ENCODE measurements at regions not wholly inside any gene's neighbourhood (a gene's known extent, or its start where the extent isn't known, plus 50 kb on each side); places are given as distances from the start of the nearest gene placed in this dataset.

DNA sequence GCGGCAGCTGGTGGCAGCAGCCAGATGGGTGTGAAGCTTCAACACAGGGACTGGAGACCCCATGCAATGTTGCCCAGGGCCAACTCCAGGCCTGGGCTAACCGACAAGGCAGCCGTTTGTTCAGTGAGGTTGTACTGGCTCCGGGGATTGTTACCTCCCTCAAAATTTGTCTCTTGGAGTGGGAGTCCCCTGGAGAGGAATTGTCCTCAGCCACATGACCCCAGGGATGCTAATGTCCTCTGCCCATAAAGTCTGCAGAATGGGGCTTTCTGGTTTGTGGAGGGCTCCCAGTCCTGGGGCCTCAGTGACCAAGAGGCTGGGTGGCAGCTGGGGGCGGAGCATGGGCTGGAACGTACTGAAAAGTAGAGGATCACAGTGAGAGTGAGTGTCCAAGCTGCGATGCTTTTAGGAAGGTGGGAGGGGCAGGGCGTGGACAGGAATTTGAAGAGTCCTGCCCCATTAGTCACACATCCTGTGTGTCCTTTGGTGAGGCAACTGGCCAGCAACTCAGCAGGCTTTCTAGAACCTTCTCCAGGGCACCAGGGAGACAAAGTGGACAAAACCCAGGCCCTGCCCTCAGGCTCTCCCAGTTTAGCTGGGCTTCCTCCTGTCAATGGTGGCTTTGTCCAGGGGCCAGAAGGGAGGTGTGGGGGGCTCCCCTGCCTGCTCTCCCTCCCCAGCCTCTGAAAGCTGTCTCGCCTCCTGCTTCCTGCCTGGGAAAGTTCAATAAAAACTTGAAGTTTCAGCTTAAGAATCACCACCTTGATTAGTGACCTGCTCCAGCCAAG lies 114.0 kb downstream of the NSG2 start:
- Histone ChIP-seq H3K4me3 (no peak overlapping the region), H3K27ac (no peak overlapping the region), H3K9me3 (no peaks in the 10 kb centered on the region), H3K27me3 (no peaks in the 10 kb centered on the region), H3K4me1 (ENCODE audit: insufficient read depth) (no peaks in the 10 kb centered on the region), H3K36me3 (no peaks in the 10 kb centered on the region)
- intact Hi-C loops (cut with DNase I): no loop called here
- no peak for DNase-seq
- TF ChIP-seq POLR2A (IDR thresholded peaks at IDR 0.05): no peak
- TF ChIP-seq EP300 (IDR thresholded peaks at IDR 0.05): no peak
- no peak for TF ChIP-seq CTCF (IDR thresholded peaks at IDR 0.05)
- WGBS, 3 donors: 67 to 73% (median 70%) methylated on average over 9 of the region's 9 CpGs

DNA sequence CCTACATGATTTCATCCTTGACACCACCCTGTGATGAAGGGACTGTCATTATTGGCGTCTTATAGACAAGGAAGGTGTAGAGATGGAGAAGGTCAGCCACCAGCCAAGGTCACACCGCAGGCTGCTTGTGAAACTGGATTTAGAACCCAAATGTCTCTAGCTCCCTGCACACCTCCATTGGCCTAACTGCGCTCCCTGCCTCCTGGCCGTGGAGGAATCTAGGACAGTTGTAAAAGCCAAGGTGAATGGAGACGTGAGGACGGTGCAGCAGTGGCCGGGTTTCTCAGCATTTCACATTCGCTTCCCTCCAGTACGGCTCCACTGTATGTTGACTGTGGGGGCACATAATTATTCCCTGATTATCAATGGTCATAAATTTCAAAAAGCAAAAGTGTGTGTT lies 119.9 kb downstream of the NSG2 start:
- Histone ChIP-seq H3K4me1 (ENCODE audit: insufficient read depth) (no peaks in the 10 kb centered on the region), H3K27ac (no peak overlapping the region), H3K9me3 (no peaks in the 10 kb centered on the region), H3K27me3 (no peaks in the 10 kb centered on the region), H3K4me3 (no peak overlapping the region), H3K36me3 (no peaks in the 10 kb centered on the region)
- 68 to 75% (median 72%) methylated on average over 9 of the region's 9 CpGs for WGBS, 3 donors
- TF ChIP-seq EP300 (IDR thresholded peaks at IDR 0.05): no peak
- no peak for DNase-seq
- intact Hi-C loops (cut with DNase I): no loop called here

DNA sequence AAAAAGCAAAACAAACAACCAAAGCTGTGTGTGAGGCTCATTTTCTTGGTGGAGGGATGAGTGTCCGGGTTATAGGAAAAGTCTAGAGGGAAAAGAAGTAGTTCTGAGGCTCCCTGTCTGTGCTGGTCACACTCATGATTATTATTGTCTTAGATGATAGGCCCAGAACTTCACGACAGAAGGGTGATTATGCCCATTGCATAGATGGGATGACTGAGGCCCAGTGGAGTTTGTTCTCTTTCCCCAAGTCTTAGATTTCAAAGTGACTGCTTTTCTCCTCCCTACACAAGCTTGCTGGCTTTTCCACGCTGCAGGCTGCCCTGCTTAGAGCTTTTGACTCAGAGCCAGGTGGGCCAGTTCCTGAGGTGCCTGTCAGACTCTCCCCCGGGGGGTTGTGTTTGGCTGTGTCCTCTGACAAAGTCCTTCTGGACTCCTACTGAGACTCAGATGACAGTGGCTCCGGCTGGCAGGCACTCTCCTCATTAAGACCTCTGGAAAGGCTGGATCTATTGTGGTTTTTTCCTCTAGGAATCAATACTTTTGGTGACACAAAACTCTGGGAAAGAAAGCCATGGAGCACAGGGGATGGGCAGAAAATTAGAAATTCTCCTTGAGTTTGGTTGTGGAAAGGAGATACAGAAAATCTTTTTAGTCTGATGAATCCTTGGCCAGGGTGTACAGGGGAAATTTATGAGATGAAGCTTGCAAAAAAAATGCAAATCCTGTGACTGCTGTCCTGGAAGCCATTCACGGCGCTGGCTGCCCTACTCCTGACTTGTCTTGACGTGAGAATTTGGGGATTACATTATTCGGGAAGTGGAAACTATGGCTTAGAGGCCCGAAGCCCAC lies 120.9 kb downstream of the NSG2 start:
- WGBS, 3 donors: 59 to 70% (median 68%) methylated on average over 10 of the region's 10 CpGs
- Histone ChIP-seq H3K4me1 (ENCODE audit: insufficient read depth) (no peaks in the 10 kb centered on the region), H3K9me3 (no peaks in the 10 kb centered on the region), H3K27ac (no peak overlapping the region), H3K36me3 (no peaks in the 10 kb centered on the region), H3K4me3 (no peak overlapping the region), H3K27me3 (no peaks in the 10 kb centered on the region)
- intact Hi-C loops (cut with DNase I): no loop called here
- DNase-seq: no peak
- TF ChIP-seq EP300 (IDR thresholded peaks at IDR 0.05): no peak
- TF ChIP-seq POLR2A (IDR thresholded peaks at IDR 0.05): no peak
- TF ChIP-seq CTCF (IDR thresholded peaks at IDR 0.05): no peak

DNA sequence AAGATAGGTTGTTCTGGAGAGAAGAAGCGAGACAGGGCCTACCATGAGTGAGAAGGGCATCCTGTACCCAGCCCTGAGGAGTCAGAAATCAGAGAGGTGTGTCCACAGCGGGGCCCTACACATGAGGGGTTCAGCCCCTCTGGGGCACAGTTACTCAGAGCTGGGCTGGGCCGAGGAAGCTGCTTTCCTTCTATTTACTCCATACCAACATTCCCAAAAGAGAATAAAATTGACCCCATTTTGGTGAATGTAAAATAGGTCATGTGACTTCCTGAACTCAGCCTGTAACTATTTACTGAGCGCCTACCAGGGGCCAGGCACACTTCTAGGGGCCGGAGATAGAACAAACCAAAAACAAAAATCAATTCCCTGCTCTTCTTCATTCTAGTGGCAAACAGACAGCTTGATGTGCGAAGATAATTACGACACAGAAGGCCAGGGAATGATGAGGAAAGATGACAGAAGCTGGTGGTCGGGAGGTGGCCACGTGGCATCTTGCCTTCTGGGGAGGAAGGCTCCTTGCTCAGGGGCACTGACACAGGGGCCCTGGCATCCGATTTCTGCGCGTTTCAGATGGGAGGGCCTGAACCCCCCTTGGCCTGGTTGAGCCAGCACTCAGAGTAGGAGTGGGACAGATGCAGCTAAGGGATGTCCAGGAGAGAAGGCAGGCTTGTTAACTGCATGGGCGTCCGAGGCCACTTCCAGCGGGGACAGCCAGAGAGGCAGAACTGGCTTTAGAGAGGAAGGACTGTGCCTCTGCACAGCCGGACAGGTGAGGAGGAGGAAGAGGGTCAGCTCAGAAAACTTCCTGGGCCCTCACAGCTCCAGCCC lies 121.8 kb downstream of the NSG2 start:
- Histone ChIP-seq H3K9me3 (no peaks in the 10 kb centered on the region), H3K27ac (no peak overlapping the region), H3K4me1 (ENCODE audit: insufficient read depth) (no peaks in the 10 kb centered on the region), H3K4me3 (no peak overlapping the region), H3K27me3 (no peaks in the 10 kb centered on the region), H3K36me3 (no peaks in the 10 kb centered on the region)
- intact Hi-C loops (cut with DNase I): no loop called here
- no peak for TF ChIP-seq POLR2A (IDR thresholded peaks at IDR 0.05)
- 76 to 91% (median 81%) methylated on average over 16 of the region's 16 CpGs for WGBS, 3 donors
- no peak for DNase-seq

- no peak for DNase-seq
- no peaks in the 10 kb centered on the region for H3K36me3 ChIP-seq
- no peak overlapping the region for H3K27ac ChIP-seq
- TF ChIP-seq POLR2A (IDR thresholded peaks at IDR 0.05): no peak
- TF ChIP-seq EP300 (IDR thresholded peaks at IDR 0.05): no peak
- no peak for TF ChIP-seq CTCF (IDR thresholded peaks at IDR 0.05)
- peaks cover 1% of the 10 kb centered on the region for H3K4me1 ChIP-seq (ENCODE audit: insufficient read depth)
- no peaks in the 10 kb centered on the region for H3K27me3 ChIP-seq
- no peak overlapping the region for H3K4me3 ChIP-seq
- intact Hi-C loops (cut with DNase I): no loop called here
- 22 to 26% (median 22%) methylated on average over 5 of the region's 5 CpGs for WGBS, 3 donors
- H3K9me3 ChIP-seq: no peaks in the 10 kb centered on the region
Observed at GRCh38 chr5:174172152-174172551, 126.6 kb downstream of the NSG2 start.
